Neuronal stem cell (in vitro differentiated cells): ENCODE measurements at regions not wholly inside any gene's neighbourhood (a gene's known extent, or its start where the extent isn't known, plus 50 kb on each side); places are given as distances from the start of the nearest gene placed in this dataset.

ENCODE experiments used
- DNase-seq: peaks from one replicate; pipeline ENCODE4 v3.0.0-alpha.2; 2013; ENCODE audit warnings: low spot score
- H2AFZ ChIP-seq: one replicate; pipeline ENCODE4 v1.6.1; 2013; ENCODE audit warnings: mild to moderate bottlenecking, low read length, inconsistent platforms
- H2AK5ac ChIP-seq: 2 replicates; pipeline ENCODE4 v1.6.1; 2013; ENCODE audit warnings: low read depth, mild to moderate bottlenecking, inconsistent platforms, low read length, moderate library complexity, mixed read lengths
- H2BK120ac ChIP-seq: 2 replicates; pipeline ENCODE4 v1.6.1; 2013; ENCODE audit warnings: low read depth, mild to moderate bottlenecking, inconsistent platforms, low read length, moderate library complexity, mixed read lengths
- H2BK12ac ChIP-seq: one replicate; pipeline ENCODE4 v1.6.1; 2013; ENCODE audit warnings: low read length, inconsistent platforms
- H2BK15ac ChIP-seq: 2 replicates; pipeline ENCODE4 v1.6.1; 2013; ENCODE audit warnings: mild to moderate bottlenecking, low read length, inconsistent platforms, mixed read lengths
- H2BK5ac ChIP-seq: one replicate; pipeline ENCODE4 v1.6.1; 2013; ENCODE audit warnings: inconsistent platforms, mild to moderate bottlenecking, low read length, moderate library complexity
- H3K14ac ChIP-seq: one replicate; pipeline ENCODE4 v1.6.1; 2013; ENCODE audit warnings: low read length, inconsistent platforms
- H3K18ac ChIP-seq: 2 replicates; pipeline ENCODE4 v1.6.1; 2013; ENCODE audit warnings: low read length, inconsistent platforms
- H3K23ac ChIP-seq: 2 replicates; pipeline ENCODE4 v1.6.1; 2013; ENCODE audit warnings: low read depth, mild to moderate bottlenecking, mixed read lengths, low read length, inconsistent platforms; ENCODE audit not compliant: poor library complexity
- H3K27ac ChIP-seq: replicated peaks from 3 replicates; pipeline ENCODE4 v1.5.1; 2013; ENCODE audit warnings: low read length, inconsistent platforms
- H3K27me3 ChIP-seq, 3 experiments: 2 replicates each; pipeline ENCODE4 v1.6.1; 2013; ENCODE audit warnings: low read length in 3 of 3, mild to moderate bottlenecking in 2 of 3, inconsistent platforms in 1 of 3, low read depth in 1 of 3, mixed read lengths in 1 of 3, moderate library complexity in 1 of 3; ENCODE audit not compliant: control insufficient read depth in 3 of 3, insufficient read depth in 3 of 3
- H3K36me3 ChIP-seq, 2 donors: replicated peaks in 1 of 2; 2 replicates each; pipeline ENCODE4 v1.6.1; 2013; ENCODE audit warnings: low read length in 2 of 2; ENCODE audit not compliant: control insufficient read depth in 2 of 2, insufficient read depth in 2 of 2
- H3K4ac ChIP-seq: 2 replicates; pipeline ENCODE4 v1.6.1; 2013; ENCODE audit warnings: inconsistent platforms, mild to moderate bottlenecking, low read length, moderate library complexity
- H3K4me1 ChIP-seq, 2 donors: 1 replicate in 1 of 2; 2 replicates in 1 of 2; pipeline ENCODE4 v1.6.1; 2013; ENCODE audit warnings: low read length in 2 of 2, low read depth in 1 of 2; ENCODE audit not compliant: control insufficient read depth in 2 of 2, insufficient read depth in 1 of 2
- H3K4me2 ChIP-seq: one replicate; pipeline ENCODE4 v1.6.1; 2013; ENCODE audit warnings: mild to moderate bottlenecking, low read length, inconsistent platforms; ENCODE audit not compliant: insufficient read depth, poor library complexity, severe bottlenecking
- H3K4me3 ChIP-seq, 2 donors: 2 replicates each; pipeline ENCODE4 v1.5.1; 2013; ENCODE audit warnings: low read length in 2 of 2, mild to moderate bottlenecking in 2 of 2, inconsistent platforms in 1 of 2, moderate library complexity in 1 of 2
- H3K79me1 ChIP-seq: one replicate; pipeline ENCODE4 v1.6.1; 2013; ENCODE audit warnings: low read depth, mild to moderate bottlenecking, inconsistent platforms, low read length, moderate library complexity
- H3K9ac ChIP-seq: one replicate; pipeline ENCODE4 v1.6.1; 2013; ENCODE audit warnings: mild to moderate bottlenecking, low read depth, low read length, inconsistent platforms; ENCODE audit not compliant: poor library complexity
- H3K9me3 ChIP-seq, 2 donors: replicated peaks in 1 of 2; 2 replicates each; pipeline versions ENCODE3 to v1.6.1; 2013; ENCODE audit warnings: low read length in 2 of 2, mild to moderate bottlenecking in 2 of 2, inconsistent platforms in 1 of 2, low read depth in 1 of 2, mixed read lengths in 1 of 2, moderate library complexity in 1 of 2; ENCODE audit not compliant: control insufficient read depth in 2 of 2, insufficient read depth in 1 of 2
- H4K8ac ChIP-seq: one replicate; pipeline ENCODE4 v1.6.1; 2013; ENCODE audit warnings: low read depth, mild to moderate bottlenecking, inconsistent platforms, low read length, moderate library complexity
- H4K91ac ChIP-seq: one replicate; pipeline ENCODE4 v1.6.1; 2013; ENCODE audit warnings: low read length, low read depth, mild to moderate bottlenecking, inconsistent platforms; ENCODE audit not compliant: poor library complexity
- WGBS, 2 donors: extraction: QIAGEN DNeasy Blood & Tissue Kit; methylation state at CpG; one replicate each; pipeline ENCODE4 v1.1.7; 2013; ENCODE audit warnings: missing lambda C conversion rate in 2 of 2, mixed read lengths in 1 of 2; ENCODE audit not compliant: insufficient read length in 2 of 2, insufficient replicate concordance in 1 of 2; ENCODE audit errors: extremely low coverage in 2 of 2; 5-methylcytosine and 5-hydroxymethylcytosine counted together

GRCh38 chr5:165420493-165420892 is 1915.1 kb downstream of the MAT2B start:
- Histone ChIP-seq H2BK15ac (no peak overlapping the region), H2AFZ (no peak overlapping the region), H3K4me1 (no peaks in the 10 kb centered on the region), H3K27me3 (no peaks in the 10 kb centered on the region), H3K36me3 (no peaks in the 10 kb centered on the region), H3K4me3 (no peak overlapping the region), H4K8ac (no peak overlapping the region), H3K18ac (no peak overlapping the region), H3K14ac (no peak overlapping the region), H3K4ac (no peak overlapping the region), H2BK120ac (no peak overlapping the region), H3K4me2 (no peak overlapping the region), H2AK5ac (no peak overlapping the region), H3K9ac (no peak overlapping the region), H2BK12ac (no peak overlapping the region), H2BK5ac (no peak overlapping the region), H3K79me1 (no peaks in the 10 kb centered on the region), H4K91ac (no peak overlapping the region), H3K23ac (no peak overlapping the region), H3K27ac (no peak overlapping the region), H3K9me3 (no peaks in the 10 kb centered on the region)
- no peak for DNase-seq
- WGBS, 2 donors, result no CpG with 5 or more reads among the region's 4 CpGs

GRCh38 chr5:165423697-165424299 is 1918.4 kb downstream of the MAT2B start:
- no CpG with 5 or more reads among the region's 10 CpGs for WGBS, 2 donors
- Histone ChIP-seq H3K36me3 (no peaks in the 10 kb centered on the region), H3K27ac (no peak overlapping the region)

GRCh38 chr5:165425594-165425993 is 1920.2 kb downstream of the MAT2B start:
- H3K36me3 ChIP-seq, result no peaks in the 10 kb centered on the region
- H2AK5ac ChIP-seq, result no peak overlapping the region
- no peak overlapping the region for H3K4me2 ChIP-seq

More at GRCh38 chr5:165423697-165424299, 1918.4 kb downstream of the MAT2B start:
- H2AK5ac ChIP-seq, result no peak overlapping the region
- no peaks in the 10 kb centered on the region for H3K79me1 ChIP-seq
- H2BK120ac ChIP-seq, result no peak overlapping the region
- H3K4me1 ChIP-seq, result no peaks in the 10 kb centered on the region
- H3K23ac ChIP-seq, result no peak overlapping the region
- H3K4ac ChIP-seq, result no peak overlapping the region
- H3K9ac ChIP-seq, result no peak overlapping the region
- H3K4me3 ChIP-seq, result no peak overlapping the region
- H2BK15ac ChIP-seq, result no peak overlapping the region
- no peak overlapping the region for H4K8ac ChIP-seq
- no peaks in the 10 kb centered on the region for H3K27me3 ChIP-seq
- H2AFZ ChIP-seq, result no peak overlapping the region
- H3K14ac ChIP-seq, result no peak overlapping the region
- DNase-seq, result no peak
- H2BK5ac ChIP-seq, result no peak overlapping the region
- no peak overlapping the region for H4K91ac ChIP-seq
- H3K9me3 ChIP-seq, result no peaks in the 10 kb centered on the region
- H3K18ac ChIP-seq, result no peak overlapping the region
- H3K4me2 ChIP-seq, result no peak overlapping the region
- H2BK12ac ChIP-seq, result no peak overlapping the region

GRCh38 chr5:165448753-165449152 is 1943.3 kb downstream of the MAT2B start:
- Histone ChIP-seq H2BK120ac (no peak overlapping the region), H3K9me3 (no peaks in the 10 kb centered on the region), H3K14ac (no peak overlapping the region), H4K91ac (no peak overlapping the region), H2AFZ (no peak overlapping the region), H4K8ac (no peak overlapping the region), H2BK15ac (no peak overlapping the region), H3K36me3 (no peaks in the 10 kb centered on the region), H3K9ac (no peak overlapping the region), H3K4ac (no peak overlapping the region), H3K4me1 (no peaks in the 10 kb centered on the region), H3K23ac (no peak overlapping the region), H3K18ac (no peak overlapping the region), H3K4me3 (no peak overlapping the region), H2BK12ac (no peak overlapping the region), H2BK5ac (no peak overlapping the region), H2AK5ac (no peak overlapping the region), H3K27me3 (no peaks in the 10 kb centered on the region), H3K79me1 (no peaks in the 10 kb centered on the region), H3K4me2 (no peak overlapping the region), H3K27ac (no peak overlapping the region)
- no peak for DNase-seq
- no CpG with 5 or more reads among the region's 1 CpG for WGBS, 2 donors

More at GRCh38 chr5:165425594-165425993, 1920.2 kb downstream of the MAT2B start:
- Histone ChIP-seq H3K14ac (no peak overlapping the region), H3K4me3 (no peak overlapping the region), H2AFZ (no peak overlapping the region), H3K23ac (no peak overlapping the region), H3K4me1 (no peaks in the 10 kb centered on the region), H3K9me3 (no peaks in the 10 kb centered on the region), H3K18ac (no peak overlapping the region), H4K8ac (no peak overlapping the region), H2BK15ac (no peak overlapping the region), H2BK5ac (no peak overlapping the region), H4K91ac (no peak overlapping the region), H2BK12ac (no peak overlapping the region), H3K4ac (no peak overlapping the region), H3K9ac (no peak overlapping the region), H3K27me3 (no peaks in the 10 kb centered on the region), H3K27ac (no peak overlapping the region), H2BK120ac (no peak overlapping the region), H3K79me1 (no peaks in the 10 kb centered on the region)
- no peak for DNase-seq
- no CpG with 5 or more reads among the region's 4 CpGs for WGBS, 2 donors
